ENCODE measurements at regions not wholly inside any gene's neighbourhood (a gene's known extent, or its start where the extent isn't known, plus 50 kb on each side); places are given as distances from the start of the nearest gene placed in this dataset.
"Not testable (repeated sequence)": the region's sequence is repeated elsewhere in the genome, so short reads cannot be mapped to it uniquely, and the experiment has no call there.

DNA sequence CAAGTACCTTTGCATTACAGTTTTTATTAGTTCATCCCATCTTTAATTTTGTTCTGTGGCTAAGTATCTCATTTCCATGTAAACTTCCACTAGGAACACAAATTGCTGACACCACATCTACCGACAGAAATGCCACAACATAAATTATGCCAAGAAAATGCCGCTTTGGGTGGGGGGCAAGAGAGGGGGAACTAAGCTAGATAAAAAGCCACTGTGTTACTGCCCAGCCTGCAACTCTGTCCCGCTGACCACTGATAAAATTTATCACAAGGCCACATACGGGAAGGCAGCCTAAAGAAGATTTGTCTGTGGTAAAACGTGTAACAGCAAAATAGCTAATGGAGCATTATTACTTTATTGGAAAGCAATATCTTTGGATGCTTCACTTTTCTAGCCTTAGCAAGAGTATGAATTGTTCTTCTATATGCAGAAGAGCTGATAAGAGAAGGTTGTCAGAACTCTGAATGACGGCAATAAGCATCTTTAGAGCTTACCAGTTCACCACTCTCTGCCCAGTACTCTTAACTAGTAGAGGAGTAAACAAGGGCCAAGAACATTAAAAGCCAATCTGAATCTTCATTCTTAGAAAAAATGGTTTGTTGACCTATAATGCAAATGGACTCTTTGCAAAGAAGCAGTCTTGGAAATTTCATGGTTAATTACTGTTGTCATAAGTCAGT, 172.2 kb upstream of the MEF2C start:
- H4K20me1 ChIP-seq (ENCODE audit: insufficient read depth, low read length), result no peaks in the 10 kb centered on the region
- H2AFZ ChIP-seq (ENCODE audit: low read length), result no peak overlapping the region
- intact Hi-C loops (cut with micrococcal nuclease; ENCODE audit: unreplicated experiment), result loop anchor here (10.0 kb wide), 1 partner anchor 330 kb away; no protein-coding TSS in a partner anchor
- H3K27ac ChIP-seq (ENCODE audit: low read depth, low read length, poor library complexity, severe bottlenecking), result no peak overlapping the region
- H3K4me3 ChIP-seq (ENCODE audit: low read depth, low read length, poor library complexity, severe bottlenecking), result no peak overlapping the region
- no peak for TF ChIP-seq EZH2phosphoT487 (IDR thresholded peaks at IDR 0.05; ENCODE audit: borderline replicate concordance, low read depth, low read length)
- no peak for TF ChIP-seq CTCF (conservative IDR thresholded peaks at IDR 0.05; ENCODE audit: low read length)
- H3K9me2 ChIP-seq (ENCODE audit: insufficient read depth, low read length), result no peaks in the 10 kb centered on the region
- POLR2A ChIA-PET, result interaction anchor here (0.5 to 0.7 kb wide), 4 partner anchors 15 to 380 kb away, joined by 3 read pairs; no protein-coding TSS in a partner anchor
- DNase-seq (ENCODE audit: low spot score), result no peak
- no peaks in the 10 kb centered on the region for H3K36me3 ChIP-seq (ENCODE audit: insufficient read depth, low read length)
- BruUV-seq (replicated peaks), result no TSS peak
- H3K4me1 ChIP-seq (ENCODE audit: insufficient read depth, low read length, poor library complexity, severe bottlenecking), result no peaks in the 10 kb centered on the region
- CTCF ChIA-PET (ENCODE audit: unreplicated experiment), result interaction anchor here (0.6 kb wide), 1 partner anchor 14 kb away, joined by 3 read pairs; no protein-coding TSS in a partner anchor
- no peaks in the 10 kb centered on the region for H3K79me2 ChIP-seq (ENCODE audit: insufficient read depth, low read depth, low read length)
- H3K9me3 ChIP-seq (ENCODE audit: low read length), result no peaks in the 10 kb centered on the region
- H3K4me2 ChIP-seq (ENCODE audit: low read length), result no peak overlapping the region

DNA sequence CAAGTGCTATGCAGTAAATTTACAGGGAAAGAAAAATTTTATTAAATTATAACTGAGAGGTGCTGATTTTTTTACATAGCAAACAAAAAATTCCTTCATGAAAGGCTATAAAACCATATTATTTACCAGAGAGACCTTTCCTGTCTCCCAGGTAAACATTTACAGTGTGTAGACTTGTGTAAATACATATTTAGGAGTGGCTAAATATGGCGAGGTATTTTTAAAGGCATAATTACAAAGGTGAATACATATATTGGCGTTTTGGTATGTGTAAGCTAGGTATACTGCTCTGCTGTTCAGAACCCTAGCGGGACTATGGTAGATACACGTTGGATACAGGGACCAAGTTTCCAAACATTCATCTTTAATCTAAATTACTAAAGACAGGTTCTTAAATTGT, 170.6 kb upstream of the MEF2C start:
- H3K9me3 ChIP-seq (ENCODE audit: low read length), result no peaks in the 10 kb centered on the region
- H4K20me1 ChIP-seq (ENCODE audit: insufficient read depth, low read length), result no peaks in the 10 kb centered on the region
- no peaks in the 10 kb centered on the region for H3K9me2 ChIP-seq (ENCODE audit: insufficient read depth, low read length)
- no peaks in the 10 kb centered on the region for H3K4me1 ChIP-seq (ENCODE audit: insufficient read depth, low read length, poor library complexity, severe bottlenecking)
- H3K4me3 ChIP-seq (ENCODE audit: low read depth, low read length, poor library complexity, severe bottlenecking), result no peak overlapping the region
- no peak overlapping the region for H2AFZ ChIP-seq (ENCODE audit: low read length)
- no peaks in the 10 kb centered on the region for H3K79me2 ChIP-seq (ENCODE audit: insufficient read depth, low read depth, low read length)
- TF ChIP-seq EZH2phosphoT487 (IDR thresholded peaks at IDR 0.05; ENCODE audit: borderline replicate concordance, low read depth, low read length) (no peak), CTCF (conservative IDR thresholded peaks at IDR 0.05; ENCODE audit: low read length) (no peak)
- POLR2A ChIA-PET, result interaction anchor here (0.6 to 0.7 kb wide), 3 partner anchors 14 to 737 kb away, joined by 3 to 4 read pairs (median 3); no protein-coding TSS in a partner anchor
- no peak overlapping the region for H3K4me2 ChIP-seq (ENCODE audit: low read length)
- BruUV-seq (replicated peaks), result no TSS peak
- no peaks in the 10 kb centered on the region for H3K36me3 ChIP-seq (ENCODE audit: insufficient read depth, low read length)
- intact Hi-C loops (cut with micrococcal nuclease; ENCODE audit: unreplicated experiment), result loop anchor here (10.0 kb wide), 1 partner anchor 329 kb away; no protein-coding TSS in a partner anchor
- no peak overlapping the region for H3K27ac ChIP-seq (ENCODE audit: low read depth, low read length, poor library complexity, severe bottlenecking)
- DNase-seq (ENCODE audit: low spot score), result no peak
- CTCF ChIA-PET (ENCODE audit: unreplicated experiment), result no interaction called here

DNA sequence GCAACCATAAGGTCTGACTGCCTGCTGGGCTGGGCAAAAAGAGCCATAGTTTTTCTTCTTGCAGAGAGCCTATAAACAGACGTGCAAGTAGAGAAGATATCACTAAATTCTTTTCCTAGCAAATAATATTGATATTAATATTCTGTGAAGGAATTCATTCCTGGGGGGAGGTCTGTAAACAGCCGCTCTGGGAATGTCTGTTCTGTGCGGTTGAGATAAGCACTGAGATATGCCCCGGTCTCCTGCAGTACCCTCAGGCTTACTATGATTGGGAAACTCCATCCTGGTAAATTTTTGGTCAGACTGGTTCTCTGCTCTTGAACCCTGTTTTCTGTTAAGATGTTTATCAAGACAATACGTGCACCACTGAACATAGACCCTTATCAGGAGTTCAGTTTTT, 167.1 kb upstream of the MEF2C start:
- H2AFZ ChIP-seq (ENCODE audit: low read length); BruUV-seq (replicated peaks); H3K9me2 ChIP-seq (ENCODE audit: insufficient read depth, low read length); H3K79me2 ChIP-seq (ENCODE audit: insufficient read depth, low read depth, low read length); H3K36me3 ChIP-seq (ENCODE audit: insufficient read depth, low read length); H3K27ac ChIP-seq (ENCODE audit: low read depth, low read length, poor library complexity, severe bottlenecking); H3K4me1 ChIP-seq (ENCODE audit: insufficient read depth, low read length, poor library complexity, severe bottlenecking); POLR2A ChIA-PET; H3K4me3 ChIP-seq (ENCODE audit: low read depth, low read length, poor library complexity, severe bottlenecking); CTCF ChIA-PET (ENCODE audit: unreplicated experiment); H4K20me1 ChIP-seq (ENCODE audit: insufficient read depth, low read length); H3K9me3 ChIP-seq (ENCODE audit: low read length); H3K4me2 ChIP-seq (ENCODE audit: low read length); DNase-seq (ENCODE audit: low spot score): not testable (repeated sequence)
- intact Hi-C loops (cut with micrococcal nuclease; ENCODE audit: unreplicated experiment), result loop anchor here (10.0 kb wide), 1 partner anchor 325 kb away; no protein-coding TSS in a partner anchor

All from OCI-LY7 (cell line).